ENCODE measurements at regions not wholly inside any gene's neighbourhood (a gene's known extent, or its start where the extent isn't known, plus 50 kb on each side); places are given as distances from the start of the nearest gene placed in this dataset.

DNA sequence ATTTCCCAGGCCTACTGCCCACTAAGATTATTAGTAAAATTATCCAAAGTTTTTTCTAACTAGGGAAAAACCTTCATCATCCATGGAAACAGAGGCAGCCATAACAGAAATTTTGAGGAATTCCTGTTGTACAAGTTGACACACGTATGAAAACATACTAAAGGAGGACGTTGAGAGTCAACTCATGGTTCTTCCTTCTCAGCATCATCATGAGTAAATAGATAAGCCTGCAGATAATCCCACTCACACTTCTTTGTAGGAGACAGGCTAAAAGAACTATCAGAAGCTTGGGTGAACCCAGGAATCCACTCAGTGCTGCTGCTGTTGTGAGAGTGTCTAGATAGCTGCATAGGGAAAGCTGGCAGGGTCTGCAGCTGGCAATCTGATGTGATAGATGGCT, 694.8 kb upstream of the NR2F2 start:
- TF ChIP-seq CTCF (conservative IDR thresholded peaks at IDR 0.05; ENCODE audit: low read length) (no peak), EZH2phosphoT487 (IDR thresholded peaks at IDR 0.05; ENCODE audit: borderline replicate concordance) (no peak)
